HG03354 (cell line): ENCODE measurements at regions not wholly inside any gene's neighbourhood (a gene's known extent, or its start where the extent isn't known, plus 50 kb on each side); places are given as distances from the start of the nearest gene placed in this dataset.
"Not testable (repeated sequence)": the region's sequence is repeated elsewhere in the genome, so short reads cannot be mapped to it uniquely, and the experiment has no call there.

ENCODE experiments used
- ATAC-seq: cut with Tn5 transposase; IDR thresholded peaks from one replicate; pipeline ENCODE4 v1.9.1; 2021; ENCODE audit warnings: mild to moderate bottlenecking; ENCODE audit not compliant: unreplicated experiment, poor library complexity, severe bottlenecking

GRCh38 chr15:79492065-79492464 lies 59.9 kb downstream of the MINAR1 start:
- ATAC-seq, result no peak

- ATAC-seq, result no peak
These were observed 62.3 kb downstream of the MINAR1 start for GRCh38 chr15:79494384-79494909.

GRCh38 chr15:79494963-79495755 lies 63.0 kb downstream of the MINAR1 start:
- ATAC-seq, result no peak

DNA sequence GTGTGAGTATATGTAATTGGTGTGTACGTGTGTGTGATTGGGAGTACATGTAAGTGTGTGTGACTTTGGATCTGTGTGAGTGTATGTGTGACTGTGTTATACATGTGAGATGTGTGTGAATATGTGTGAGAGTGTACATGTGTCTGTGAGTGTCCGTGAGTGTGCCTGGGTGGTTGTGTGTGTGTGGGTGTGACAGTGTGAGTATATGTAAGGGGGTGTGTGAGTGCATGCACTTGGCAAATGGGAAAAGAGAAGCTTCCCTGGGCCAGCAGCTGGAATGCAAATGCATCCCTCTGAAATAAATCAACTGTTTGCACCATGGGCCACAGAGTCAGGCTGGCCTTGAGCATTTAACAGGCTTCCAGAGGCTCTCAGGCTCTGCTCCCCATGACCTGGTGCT lies 63.6 kb downstream of the MINAR1 start:
- no peak for ATAC-seq

DNA sequence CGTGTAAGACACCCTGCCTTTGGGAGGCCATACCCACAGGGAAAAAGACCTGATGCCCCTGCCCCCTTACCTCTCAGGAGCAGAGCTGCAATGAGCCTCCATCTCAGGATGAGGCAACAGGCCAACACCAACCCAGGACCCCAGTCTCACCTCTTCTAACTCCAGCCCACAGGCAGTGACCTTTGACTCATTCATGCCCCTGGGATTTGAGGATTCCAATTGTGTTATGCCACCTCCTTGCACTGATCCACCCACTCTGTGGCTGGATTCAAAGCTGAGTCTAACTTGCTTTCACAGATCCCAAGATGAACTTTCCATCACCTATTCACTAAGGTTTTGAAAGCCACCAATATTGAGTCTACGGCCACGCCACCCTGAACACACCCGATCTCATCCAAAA lies 64.7 kb downstream of the MINAR1 start:
- no peak for ATAC-seq

- ATAC-seq, result no peak
These were observed 69.0 kb downstream of the MINAR1 start for GRCh38 chr15:79501086-79501485.

GRCh38 chr15:79505956-79506355 lies 73.8 kb downstream of the MINAR1 start:
- ATAC-seq, result no peak

DNA sequence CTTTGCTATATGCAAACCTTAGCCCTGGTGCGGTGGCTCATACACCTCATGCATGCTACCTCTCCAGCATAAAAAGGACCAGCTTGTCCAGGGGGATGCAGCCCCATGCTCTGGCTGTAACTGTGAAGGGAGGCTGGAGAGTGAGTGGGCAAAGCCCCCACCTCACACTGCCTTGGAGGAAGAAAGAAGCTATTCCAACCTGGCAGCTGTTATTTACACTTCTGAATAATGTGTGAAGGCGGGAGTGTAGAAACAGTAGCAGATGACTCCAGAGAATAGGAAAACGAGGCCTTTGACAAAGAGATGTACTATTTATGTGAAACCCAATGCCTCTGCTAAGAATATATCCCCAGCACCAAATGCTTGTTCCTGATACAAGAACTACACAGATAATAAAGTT lies 80.7 kb downstream of the MINAR1 start:
- ATAC-seq, result not testable (repeated sequence)

- no peak for ATAC-seq
These were observed 81.3 kb downstream of the MINAR1 start for GRCh38 chr15:79513417-79513816.

DNA sequence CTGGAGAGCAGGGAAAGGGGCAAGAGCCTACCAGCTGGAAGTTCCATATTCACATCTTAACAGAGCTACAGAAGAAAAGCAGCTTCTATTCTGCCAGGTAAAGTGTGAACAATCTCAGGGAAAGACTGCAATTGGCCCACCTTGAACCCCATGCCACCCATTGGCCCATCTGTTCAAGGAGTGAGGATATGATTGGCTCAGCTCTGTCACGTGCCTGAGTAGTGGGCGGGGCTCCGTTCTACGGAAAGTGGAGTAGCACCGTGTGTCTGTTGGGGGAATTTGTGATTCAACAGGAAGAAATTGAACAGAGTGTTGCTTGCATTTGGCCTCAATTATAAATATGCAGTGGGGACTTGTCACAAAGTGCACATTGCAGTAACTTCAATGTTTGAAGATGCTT lies 81.8 kb downstream of the MINAR1 start:
- no peak for ATAC-seq

DNA sequence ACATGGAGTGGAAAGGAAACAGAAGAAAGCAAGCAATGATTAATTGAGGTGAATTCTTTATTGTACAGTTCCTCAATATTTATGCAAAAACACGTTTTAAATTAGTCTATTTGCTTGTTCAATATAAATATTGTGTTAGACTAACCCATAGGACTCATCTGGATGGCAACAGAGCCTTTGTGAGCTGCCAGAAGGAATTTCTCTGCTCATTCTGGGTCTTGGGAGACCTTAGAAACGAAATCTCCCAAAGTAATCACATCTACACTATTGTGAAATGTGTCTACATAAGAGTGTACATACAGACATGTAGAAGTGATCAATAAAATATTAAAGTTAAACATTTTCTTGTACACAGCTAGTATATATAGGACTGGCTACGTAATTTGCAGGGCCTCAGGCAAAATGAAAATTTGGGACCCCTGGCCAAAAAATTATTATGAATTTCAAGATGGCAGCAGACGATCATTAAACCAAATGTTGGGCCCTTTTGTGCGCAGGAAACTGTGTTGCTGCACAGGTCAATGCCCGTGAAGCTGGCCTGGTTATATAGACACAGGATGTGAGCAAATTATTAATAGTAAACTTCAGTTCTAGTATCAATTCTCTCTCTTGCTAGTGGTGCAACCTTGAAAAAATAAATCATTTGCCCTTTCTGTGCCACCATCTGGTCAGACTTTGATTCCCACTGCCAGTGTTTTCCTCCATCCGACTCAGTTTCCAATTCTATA lies 83.3 kb downstream of the MINAR1 start:
- no peak for ATAC-seq

GRCh38 chr15:79516155-79516554 lies 84.0 kb downstream of the MINAR1 start:
- no peak for ATAC-seq

GRCh38 chr15:79516646-79517045 lies 84.5 kb downstream of the MINAR1 start:
- ATAC-seq, result no peak

- no peak for ATAC-seq
These were observed 87.5 kb downstream of the MINAR1 start for GRCh38 chr15:79519628-79520027.

GRCh38 chr15:79520654-79521053 lies 88.5 kb downstream of the MINAR1 start:
- no peak for ATAC-seq

DNA sequence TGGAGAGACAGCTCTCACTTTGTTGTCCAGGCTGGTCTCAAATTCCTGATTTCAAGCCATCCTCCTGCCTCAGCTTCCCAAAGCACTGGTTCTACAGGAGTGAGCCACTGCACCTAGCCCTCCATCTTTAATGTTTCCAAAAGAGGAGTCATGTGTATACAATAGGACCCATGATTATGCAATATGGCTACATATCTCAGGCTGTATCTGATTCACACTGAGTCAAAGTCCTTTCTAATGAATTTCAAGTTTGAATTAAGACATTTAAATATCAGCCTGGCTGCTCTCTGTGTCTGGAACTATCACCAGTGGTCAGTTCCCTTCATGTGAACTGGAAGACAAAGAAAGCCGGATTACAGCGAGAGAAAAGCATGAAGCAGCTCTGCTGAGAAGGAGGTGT lies 90.5 kb downstream of the MINAR1 start:
- ATAC-seq, result no peak

GRCh38 chr15:79523266-79523665 lies 91.1 kb downstream of the MINAR1 start:
- no peak for ATAC-seq

GRCh38 chr15:79524531-79524930 lies 92.4 kb downstream of the MINAR1 start:
- no peak for ATAC-seq

DNA sequence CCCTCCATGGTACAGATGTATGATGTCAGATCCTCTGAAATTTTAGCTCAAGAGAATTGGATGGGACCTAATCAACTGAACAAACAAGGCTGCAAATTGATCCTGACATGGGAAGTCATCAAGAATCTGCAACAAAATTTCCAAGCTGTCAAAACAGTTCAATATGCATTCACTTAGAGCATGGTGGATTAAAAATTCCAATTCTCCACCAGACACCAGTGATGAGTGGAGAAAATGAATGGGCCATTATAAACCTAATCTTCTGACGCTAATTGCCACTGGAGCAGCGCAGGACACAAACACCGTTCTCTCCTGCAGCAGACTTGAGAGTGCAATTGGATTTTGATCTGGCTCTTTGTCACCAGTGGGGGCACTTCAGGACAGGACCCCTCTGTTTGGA lies 94.2 kb downstream of the MINAR1 start:
- no peak for ATAC-seq

DNA sequence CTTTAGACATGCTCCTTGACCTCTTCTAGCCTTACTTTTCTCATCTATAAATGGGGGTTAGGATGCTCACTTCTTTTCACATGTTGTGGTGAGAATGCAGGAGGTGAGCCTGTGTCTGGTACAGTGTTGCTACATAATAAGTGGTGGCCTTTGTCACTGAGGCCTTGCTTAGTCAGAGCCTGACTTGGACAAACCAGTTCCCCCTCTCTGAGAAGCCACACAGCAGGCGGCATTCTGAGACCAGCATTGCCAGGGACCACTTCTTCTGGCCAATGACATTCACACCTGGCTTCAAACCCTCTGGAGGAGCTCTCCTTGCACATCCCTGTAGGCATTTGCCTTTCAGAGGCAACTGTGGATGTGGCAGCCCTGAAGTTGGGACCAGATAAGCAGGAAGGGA lies 95.7 kb downstream of the MINAR1 start:
- ATAC-seq, result no peak

GRCh38 chr15:79529157-79529785 lies 97.1 kb downstream of the MINAR1 start:
- ATAC-seq, result no peak
